ENCODE measurements at regions not wholly inside any gene's neighbourhood (a gene's known extent, or its start where the extent isn't known, plus 50 kb on each side); places are given as distances from the start of the nearest gene placed in this dataset.

GRCh38 chr17:13143001-13143400 is 125.2 kb upstream of the ELAC2 start (continued):
- TF ChIP-seq KDM5A (IDR thresholded peaks at IDR 0.05; ENCODE audit: low read length): no peak
